Pancreas (tissue), 10 donors: ENCODE measurements at regions not wholly inside any gene's neighbourhood (a gene's known extent, or its start where the extent isn't known, plus 50 kb on each side); places are given as distances from the start of the nearest gene placed in this dataset.

Experiments
- ATAC-seq, 4 donors: fragments of 200-7000 bp; cut with Tn5 transposase; one replicate each; pipeline versions ENCODE4 v1.8.0 to v1.9.1; 2020; ENCODE audit warnings: mild to moderate bottlenecking in 4 of 4, moderate library complexity in 4 of 4
- DNase-seq, 6 donors: peaks; one replicate each; pipeline ENCODE4 v3.0.0-alpha.2; 2020
- FAIRE-seq: peaks from 2 replicates; lab custom pipeline; 2012; peaks lifted over from hg19 to GRCh38; lab: Jason Lieb, UNC
- H3K27ac ChIP-seq, 4 donors: fragments of 200-600 bp; sonication (generic); 1 replicate in 3 of 4; 2 replicates in 1 of 4; pipeline versions ENCODE4 v1.5.0 to v1.8.0; 2020
- H3K27me3 ChIP-seq, 4 donors: fragments of 200-600 bp; one replicate each; pipeline ENCODE4 v1.8.0; 2021
- H3K36me3 ChIP-seq, 3 donors: fragments of 200-600 bp; sonication (generic) in 1 of 3; one replicate each; pipeline versions ENCODE4 v1.5.0 to v1.8.0; 2020 to 2021
- H3K4me1 ChIP-seq, 3 donors: fragments of 200-600 bp; one replicate each; pipeline ENCODE4 v1.8.0; 2021
- H3K4me3 ChIP-seq, 4 donors: fragments of 200-600 bp; sonication (generic) in 2 of 4; one replicate each; pipeline versions ENCODE4 v1.5.0 to v1.8.0; 2020 to 2021
- H3K9me3 ChIP-seq, 4 donors: fragments of 200-600 bp; one replicate each; pipeline ENCODE4 v1.8.0; 2021
- WGBS, 2 donors: extraction: QIAGEN DNeasy Blood & Tissue Kit; methylation state at CpG; one replicate each; pipeline ENCODE4 v1.1.7; 2013; 5-methylcytosine and 5-hydroxymethylcytosine counted together
- intact Hi-C, 3 donors: fragments of 100-400 bp; cut with DNase I; formaldehyde crosslinking; loops; one replicate each; pipeline versions ENCODE4 v1.11.1 to v1.14.2; 2022
- TF ChIP-seq, protein P1 (sequence below), 4 donors: fragments of 200-600 bp; sonication (generic) in 3 of 4; IDR thresholded peaks; one replicate each; pipeline versions ENCODE4 v1.5.0 to v1.8.0; 2021; ENCODE audit warnings: antibody characterized with exemption in 4 of 4
- donor health status: healthy with polysubstance abuse.
- donor health status: DM: no; HTN: no; CAD: no; lungs with moderate emphysema.
- donor health status: DM: no; HTN: no; CAD: no.
- donor health status: control.
- donor health status: control.
- donor health status: Bipolar disorder and iron deficiency.
- donor health status: DM: yes; HTN: yes; CAD: no.
- donor health status: DM: no; HTN: no; CAD: no.
- donor health status: DM: no; HTN: no; CAD: no.
- donor health status: DM: yes; HTN: yes; CAD: no.

DNA sequence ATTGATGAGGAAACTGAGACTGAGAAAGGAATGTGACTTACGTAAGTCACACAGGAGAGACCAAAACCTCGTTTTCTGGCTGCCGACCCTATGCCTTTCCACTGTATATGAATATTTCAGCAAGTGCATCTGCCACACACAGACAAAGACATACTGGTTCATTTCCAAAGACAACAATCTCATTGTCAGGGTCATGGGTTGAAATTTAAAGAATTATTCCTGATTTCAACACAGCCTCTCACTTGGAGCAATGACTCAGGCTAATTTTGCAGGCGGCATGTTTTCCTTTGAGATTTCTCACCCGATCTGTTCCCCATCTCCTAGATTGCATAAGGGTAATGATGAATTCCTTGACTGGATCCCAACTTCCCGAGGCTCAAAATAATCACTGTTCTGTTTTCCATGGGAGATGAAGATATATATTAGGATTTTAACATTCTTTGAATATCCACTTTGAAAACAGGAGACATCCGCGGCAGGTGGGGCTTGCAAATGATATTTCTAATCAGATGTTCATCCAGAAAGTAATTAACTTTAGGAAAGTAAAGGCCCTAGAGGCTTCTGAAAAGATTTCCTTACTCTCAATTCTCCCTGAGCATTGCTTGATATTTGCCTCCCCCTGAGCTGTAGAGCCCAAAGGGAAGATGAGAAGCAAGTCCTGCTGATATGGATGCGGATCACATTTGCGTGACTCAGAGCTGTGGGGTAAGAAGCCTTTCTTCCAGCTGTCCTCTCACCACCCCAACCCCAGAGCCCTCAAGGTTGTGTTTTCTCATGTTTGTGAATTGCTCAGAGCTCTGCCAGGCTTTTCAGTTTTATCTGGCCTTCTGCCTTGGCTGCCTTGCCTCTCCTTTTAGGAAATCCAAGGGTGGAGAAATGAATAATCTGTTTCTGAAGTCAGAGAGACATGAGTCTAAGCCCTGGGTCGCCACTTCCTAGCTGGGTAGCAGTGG lies 361.1 kb upstream of the BOD1L1 start:
- WGBS, 2 donors = 81 to 87% methylated on average over 11 of the region's 11 CpGs
- no peaks in the 10 kb centered on the region for H3K9me3 ChIP-seq
- TF ChIP-seq, protein P1, sequence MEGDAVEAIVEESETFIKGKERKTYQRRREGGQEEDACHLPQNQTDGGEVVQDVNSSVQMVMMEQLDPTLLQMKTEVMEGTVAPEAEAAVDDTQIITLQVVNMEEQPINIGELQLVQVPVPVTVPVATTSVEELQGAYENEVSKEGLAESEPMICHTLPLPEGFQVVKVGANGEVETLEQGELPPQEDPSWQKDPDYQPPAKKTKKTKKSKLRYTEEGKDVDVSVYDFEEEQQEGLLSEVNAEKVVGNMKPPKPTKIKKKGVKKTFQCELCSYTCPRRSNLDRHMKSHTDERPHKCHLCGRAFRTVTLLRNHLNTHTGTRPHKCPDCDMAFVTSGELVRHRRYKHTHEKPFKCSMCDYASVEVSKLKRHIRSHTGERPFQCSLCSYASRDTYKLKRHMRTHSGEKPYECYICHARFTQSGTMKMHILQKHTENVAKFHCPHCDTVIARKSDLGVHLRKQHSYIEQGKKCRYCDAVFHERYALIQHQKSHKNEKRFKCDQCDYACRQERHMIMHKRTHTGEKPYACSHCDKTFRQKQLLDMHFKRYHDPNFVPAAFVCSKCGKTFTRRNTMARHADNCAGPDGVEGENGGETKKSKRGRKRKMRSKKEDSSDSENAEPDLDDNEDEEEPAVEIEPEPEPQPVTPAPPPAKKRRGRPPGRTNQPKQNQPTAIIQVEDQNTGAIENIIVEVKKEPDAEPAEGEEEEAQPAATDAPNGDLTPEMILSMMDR (IDR thresholded peaks at IDR 0.05) = no peak
- FAIRE-seq = no peak
- peak in 3 of 4 donors; percentile 15 to 45 (median 33) for ATAC-seq
- H3K27ac ChIP-seq = no peak overlapping the region
- DNase-seq = peak in 1 of 6 donors; percentile 17
- H3K27me3 ChIP-seq = no peaks in the 10 kb centered on the region
- no peak overlapping the region for H3K4me3 ChIP-seq
- intact Hi-C loops = no loop called here
- no peaks in the 10 kb centered on the region for H3K36me3 ChIP-seq
- H3K4me1 ChIP-seq = peaks cover 9 to 50% (median 33%) of the 10 kb centered on the region in 3 donors

DNA sequence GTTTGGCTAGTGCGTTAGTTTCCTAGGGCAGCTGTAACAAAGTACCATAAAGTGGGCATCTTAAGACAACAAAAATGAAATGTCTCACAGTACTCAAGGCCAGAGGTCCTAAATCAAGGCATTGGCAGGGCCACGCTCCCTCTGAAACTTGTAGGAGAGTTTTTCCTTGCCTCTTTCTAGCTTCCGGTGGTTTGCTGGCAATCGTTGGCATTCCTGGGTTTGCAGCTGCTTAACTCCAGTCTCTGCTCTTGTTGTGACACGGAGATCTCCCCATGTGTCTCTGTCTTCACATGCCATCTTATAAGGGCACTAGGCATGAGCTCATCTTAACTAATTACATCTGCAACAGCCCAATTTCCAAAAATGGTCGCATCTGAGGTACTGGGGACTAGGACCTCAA lies 362.0 kb upstream of the BOD1L1 start:
- WGBS, 2 donors = 84 to 88% methylated on average over 6 of the region's 6 CpGs
- no peak for FAIRE-seq
- intact Hi-C loops = no loop called here

DNA sequence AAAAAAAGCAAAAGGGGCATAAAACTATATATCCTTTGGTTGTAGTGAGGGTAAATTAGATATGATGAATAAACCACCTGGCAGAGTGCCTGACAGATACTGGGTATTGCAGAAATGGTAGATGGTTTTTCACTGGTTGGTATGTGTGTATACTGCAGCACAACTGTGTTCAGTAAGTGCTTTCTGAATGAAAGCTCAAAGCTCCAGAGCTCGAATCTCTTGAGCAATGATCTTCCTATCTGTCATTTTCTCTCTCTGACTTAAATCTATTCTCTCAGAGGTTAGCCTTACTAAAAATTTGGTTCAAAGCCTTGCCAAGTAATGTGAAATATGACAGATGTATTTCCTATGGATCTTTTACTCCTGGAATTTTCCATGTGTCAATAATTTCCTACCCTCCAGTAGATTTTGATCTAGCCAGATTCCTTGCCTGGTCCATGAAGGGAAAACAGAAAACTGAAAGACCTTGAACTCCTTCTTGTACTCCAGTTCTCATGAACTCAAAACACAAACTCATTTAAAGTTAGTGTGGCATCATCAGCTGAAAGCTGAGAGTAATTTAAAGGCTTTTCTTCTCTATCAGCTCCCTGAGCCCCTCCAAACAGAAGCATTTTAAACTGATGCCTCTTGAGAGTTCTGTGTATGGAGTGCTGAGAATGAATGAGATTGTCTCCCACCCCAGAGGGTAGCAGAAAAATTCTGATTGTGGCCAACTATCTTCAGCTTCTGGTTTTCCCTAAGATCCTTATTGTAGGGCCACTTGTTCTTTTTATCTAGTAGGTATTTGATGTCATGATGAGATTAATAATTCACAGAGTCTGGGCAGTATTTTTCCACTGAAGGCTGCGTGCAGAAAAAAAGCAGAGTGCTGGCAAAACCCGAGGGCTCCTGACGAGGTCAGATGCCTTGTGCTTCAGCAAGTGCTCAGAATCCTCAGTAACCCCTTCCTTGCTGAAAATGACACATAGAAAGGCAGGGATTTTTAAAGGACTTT lies 363.4 kb upstream of the BOD1L1 start:
- Histone ChIP-seq H3K4me1 (peaks cover 9 to 43% (median 24%) of the 10 kb centered on the region in 3 donors), H3K36me3 (no peaks in the 10 kb centered on the region), H3K27me3 (no peaks in the 10 kb centered on the region), H3K9me3 (no peaks in the 10 kb centered on the region), H3K27ac (peak overlapping the region in 3 of 4 donors; percentile 13 to 78 (median 58)), H3K4me3 (no peak overlapping the region)
- intact Hi-C loops = no loop called here
- peak in 3 of 6 donors; percentile 38 to 70 (median 40) for DNase-seq
- FAIRE-seq = no peak
- WGBS, 2 donors = 5 to 7% methylated on average over 4 of the region's 4 CpGs
- ATAC-seq = peak; percentile 84 to 91 (median 90)
- TF ChIP-seq, protein P1 (IDR thresholded peaks at IDR 0.05) = no peak

More for the DNA sequence above, 362.0 kb upstream of the BOD1L1 start:
- ATAC-seq (no peak), DNase-seq (no peak)
- H3K27me3 ChIP-seq = no peaks in the 10 kb centered on the region
- no peaks in the 10 kb centered on the region for H3K36me3 ChIP-seq
- peaks cover 9 to 50% (median 33%) of the 10 kb centered on the region in 3 donors for H3K4me1 ChIP-seq
- TF ChIP-seq, protein P1 (IDR thresholded peaks at IDR 0.05) = no peak
- H3K4me3 ChIP-seq = no peak overlapping the region
- H3K27ac ChIP-seq = no peak overlapping the region
- H3K9me3 ChIP-seq = no peaks in the 10 kb centered on the region

DNA sequence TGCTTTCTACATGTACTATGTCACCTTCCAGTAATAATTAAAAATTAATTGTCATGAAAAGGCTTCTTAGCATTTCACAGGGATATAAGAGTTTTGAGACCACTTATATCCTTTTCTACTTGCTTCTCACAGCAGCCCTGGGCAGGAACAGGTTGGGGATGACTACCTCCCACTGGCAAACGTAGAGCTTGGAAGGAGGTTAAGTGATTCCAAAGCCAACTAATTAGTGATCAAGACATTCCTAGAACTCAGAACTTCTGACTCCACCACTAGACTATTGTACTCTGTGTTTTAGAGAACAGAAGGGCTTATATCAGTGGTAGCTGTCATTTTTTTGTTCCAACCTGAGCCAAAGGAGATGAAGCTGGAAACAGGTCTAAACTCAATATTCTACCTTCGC lies 364.5 kb upstream of the BOD1L1 start:
- ATAC-seq (no peak), DNase-seq (no peak), FAIRE-seq (no peak)
- H3K27me3 ChIP-seq = no peaks in the 10 kb centered on the region
- TF ChIP-seq, protein P1 (IDR thresholded peaks at IDR 0.05) = no peak
- peak overlapping the region in 1 of 4 donors; percentile 58 for H3K27ac ChIP-seq
- no peaks in the 10 kb centered on the region for H3K36me3 ChIP-seq
- no peak overlapping the region for H3K4me3 ChIP-seq
- H3K4me1 ChIP-seq = peaks cover 9 to 40% (median 20%) of the 10 kb centered on the region in 3 donors
- H3K9me3 ChIP-seq = no peaks in the 10 kb centered on the region
- intact Hi-C loops = no loop called here
- whole genome bisulfite sequencing, 2 donors = 80 to 97% methylated on average over 2 of the region's 2 CpGs
